Stimulated activated naive B cell treated with anti-CD40 and anti-IgM and Interleukin-4, amounts not matched to agents 10 μg/mL and 1 μg/mL and 100 μg/mL, for 72 hours (primary cell): ENCODE measurements at regions not wholly inside any gene's neighbourhood (a gene's known extent, or its start where the extent isn't known, plus 50 kb on each side); places are given as distances from the start of the nearest gene placed in this dataset.

ENCODE experiments used
- ATAC-seq, 2 donors: fragments of 150-1000 bp; cut with Tn5 transposase; replicated peaks; 2 replicates each; pipeline ENCODE4 v1.10.0; 2021; ENCODE audit warnings: moderate library complexity in 1 of 2
- DNase-seq: peaks from one replicate; pipeline ENCODE4 v3.0.0; 2021
- H3K27ac Mint-ChIP-seq: one replicate; pipeline ENCODE4 v1.8.0; 2022; ENCODE audit warnings: mild to moderate bottlenecking, mixed read lengths
- H3K27me3 Mint-ChIP-seq, 2 donors: one replicate each; pipeline ENCODE4 v1.8.0; 2022; ENCODE audit warnings: mixed read lengths in 2 of 2
- H3K36me3 Mint-ChIP-seq, 2 donors: one replicate each; pipeline ENCODE4 v1.8.0; 2022; ENCODE audit warnings: mixed read lengths in 2 of 2, mild to moderate bottlenecking in 1 of 2
- H3K4me1 Mint-ChIP-seq, 2 donors: one replicate each; pipeline ENCODE4 v1.8.0; 2022; ENCODE audit warnings: mixed read lengths in 2 of 2, mild to moderate bottlenecking in 1 of 2
- H3K4me3 Mint-ChIP-seq, 2 donors: one replicate each; pipeline ENCODE4 v1.8.0; 2022; ENCODE audit warnings: mild to moderate bottlenecking in 2 of 2, mixed read lengths in 2 of 2, moderate library complexity in 1 of 2
- H3K9me3 Mint-ChIP-seq, 2 donors: one replicate each; pipeline ENCODE4 v1.8.0; 2022; ENCODE audit warnings: mixed read lengths in 2 of 2, mild to moderate bottlenecking in 1 of 2

DNA sequence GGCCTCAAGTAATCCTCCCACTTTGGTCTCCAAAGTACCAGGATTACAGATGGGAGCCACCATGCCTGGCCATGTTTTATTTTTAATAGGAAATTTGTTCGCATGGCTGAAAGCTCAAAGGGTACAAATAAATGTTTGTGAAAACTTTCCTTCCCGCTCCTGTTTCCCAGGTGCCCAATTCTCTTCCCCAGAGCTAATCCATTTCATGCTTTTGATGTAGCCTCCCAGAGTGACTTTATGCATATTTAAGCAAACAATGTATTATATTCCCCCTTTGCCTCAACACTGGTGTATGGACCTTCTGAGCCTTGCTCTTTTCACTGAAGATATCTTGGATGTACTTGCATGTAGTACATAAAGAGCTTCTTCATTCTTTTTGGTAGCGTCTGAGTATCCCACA is 52.5 kb upstream of the ITSN2 start:
- ATAC-seq: no peak

DNA sequence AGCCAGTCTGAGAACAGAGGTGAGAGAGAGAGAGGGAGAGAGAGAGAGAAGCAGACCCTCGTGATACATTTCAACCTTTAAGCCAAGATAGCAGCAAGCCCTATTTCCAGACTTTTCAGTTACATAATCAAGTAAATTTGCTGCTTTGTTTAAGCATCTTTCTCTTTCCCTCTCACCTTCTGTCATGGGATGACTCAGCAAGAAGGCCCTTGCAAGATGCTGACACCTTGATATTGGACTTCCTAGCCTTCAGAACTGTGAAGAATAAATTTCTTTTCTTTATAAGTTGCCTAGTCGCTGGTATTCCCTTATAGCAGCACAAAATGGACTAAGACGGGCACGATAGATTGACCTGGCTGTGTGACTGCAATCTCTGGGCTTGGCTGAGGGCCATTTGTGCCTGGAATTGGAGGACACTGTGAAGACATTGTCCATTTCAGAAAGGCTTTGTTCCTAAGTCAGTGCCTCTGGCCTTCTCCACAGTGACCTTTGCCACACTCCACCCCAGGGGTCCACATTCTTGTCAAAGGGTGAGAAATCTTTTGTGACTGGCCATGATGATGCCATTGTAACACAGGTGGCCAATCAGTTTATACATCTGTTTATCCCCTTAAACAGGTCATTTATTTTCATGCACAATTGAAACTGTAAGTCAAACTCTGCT is 51.3 kb upstream of the ITSN2 start:
- ATAC-seq: no peak
- Mint-ChIP-seq H3K27me3 (peaks cover 9% of the 10 kb centered on the region in 2 donors), H3K36me3 (no peaks in the 10 kb centered on the region), H3K27ac (no peak overlapping the region), H3K4me1 (peaks cover 0 to 6% of the 10 kb centered on the region in 2 donors), H3K4me3 (no peak overlapping the region), H3K9me3 (no peaks in the 10 kb centered on the region)
- no peak for DNase-seq

More for the DNA sequence above, 52.5 kb upstream of the ITSN2 start:
- no peak for DNase-seq
- Mint-ChIP-seq H3K4me3 (no peak overlapping the region), H3K27ac (no peak overlapping the region), H3K9me3 (no peaks in the 10 kb centered on the region), H3K27me3 (peaks cover 4 to 9% of the 10 kb centered on the region in 2 donors), H3K4me1 (peaks cover 0 to 6% of the 10 kb centered on the region in 2 donors), H3K36me3 (no peaks in the 10 kb centered on the region)

DNA sequence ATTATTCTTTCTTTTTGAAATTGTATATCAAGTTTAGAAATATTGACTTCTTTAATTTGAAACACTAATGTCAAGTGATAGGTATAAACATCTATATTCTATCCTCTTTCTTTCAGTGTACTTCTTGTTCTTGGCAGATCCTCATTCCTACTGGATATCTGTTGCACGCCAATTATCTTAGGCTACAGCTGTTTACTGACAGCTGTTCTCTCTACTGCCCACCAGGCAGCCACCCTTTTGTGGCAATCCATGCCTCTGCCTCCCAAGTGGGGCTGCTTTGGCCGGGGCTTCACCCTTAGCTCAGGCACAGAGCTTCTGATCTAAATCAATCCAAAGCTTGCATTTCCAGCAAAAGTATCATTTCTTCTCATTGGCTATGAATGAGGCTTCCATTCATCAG is 50.6 kb upstream of the ITSN2 start:
- peaks cover 0 to 6% of the 10 kb centered on the region in 2 donors for H3K4me1 Mint-ChIP-seq
- peaks cover 9% of the 10 kb centered on the region in 2 donors for H3K27me3 Mint-ChIP-seq
- H3K4me3 Mint-ChIP-seq: no peak overlapping the region
- DNase-seq: no peak
- no peaks in the 10 kb centered on the region for H3K36me3 Mint-ChIP-seq
- no peaks in the 10 kb centered on the region for H3K9me3 Mint-ChIP-seq
- no peak overlapping the region for H3K27ac Mint-ChIP-seq
- no peak for ATAC-seq

DNA sequence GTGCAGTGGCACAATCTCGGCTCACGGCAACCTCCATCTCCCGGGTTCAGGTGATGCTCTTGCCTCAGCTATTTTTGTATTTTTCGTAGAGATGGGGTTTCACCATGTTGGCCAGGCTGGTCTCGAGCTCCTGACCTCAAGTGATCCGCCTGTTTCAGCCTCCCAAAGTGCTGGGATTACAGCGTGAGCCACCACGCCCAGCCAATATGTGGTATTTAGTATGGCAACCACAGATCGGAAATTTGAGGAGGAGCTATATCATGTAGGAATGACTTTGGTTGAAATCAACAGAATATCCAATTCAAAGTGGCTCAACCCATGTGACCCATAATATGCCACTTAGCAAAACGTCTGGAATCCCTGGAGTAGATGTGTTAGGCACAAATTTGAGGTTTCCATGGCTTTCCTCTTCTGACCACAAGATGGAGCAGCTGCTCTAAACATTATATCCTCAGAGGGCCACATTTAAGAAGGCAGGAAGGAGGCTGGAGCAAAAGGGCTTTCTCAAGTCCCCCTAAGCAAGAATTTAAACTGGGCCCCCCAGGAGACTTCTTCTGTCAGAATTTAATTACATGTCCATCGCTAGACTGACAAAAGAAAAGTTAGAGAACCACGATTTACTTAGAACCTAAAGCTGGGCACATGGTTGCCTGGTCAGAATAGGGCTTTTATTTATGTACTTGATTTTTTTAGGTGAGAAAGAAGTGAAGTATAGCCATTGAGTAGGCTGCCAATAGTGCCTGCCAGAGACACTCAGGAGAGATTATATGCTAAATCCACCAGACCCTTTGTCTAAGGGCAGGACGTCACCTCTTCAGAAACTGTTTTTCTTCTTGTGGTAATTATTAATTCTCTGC is 49.6 kb upstream of the ITSN2 start:
- peaks cover 9% of the 10 kb centered on the region in 2 donors for H3K27me3 Mint-ChIP-seq
- no peak overlapping the region for H3K4me3 Mint-ChIP-seq
- no peaks in the 10 kb centered on the region for H3K9me3 Mint-ChIP-seq
- ATAC-seq (peak; percentile 65 to 72), DNase-seq (peak; percentile 33)
- no peaks in the 10 kb centered on the region for H3K36me3 Mint-ChIP-seq
- peaks cover 0 to 6% of the 10 kb centered on the region in 2 donors for H3K4me1 Mint-ChIP-seq
- H3K27ac Mint-ChIP-seq: no peak overlapping the region
